Stimulated activated effector memory CD8-positive, alpha-beta T cell treated with anti-CD3 and anti-CD28 coated beads, Interleukin-12 subunit alpha, Interleukin-12 subunit beta, amount 100 ng/mL, for 72 hours (primary cell): ENCODE measurements at regions not wholly inside any gene's neighbourhood (a gene's known extent, or its start where the extent isn't known, plus 50 kb on each side); places are given as distances from the start of the nearest gene placed in this dataset.

ENCODE experiments used
- ATAC-seq: fragments of 150-1000 bp; cut with Tn5 transposase; 2 replicates; pipeline ENCODE4 v1.10.0; 2021
- DNase-seq, 2 donors: peaks; one replicate each; pipeline ENCODE4 v3.0.0; 2021 to 2022; ENCODE audit warnings: low spot score in 2 of 2
- H3K27ac Mint-ChIP-seq: one replicate; pipeline ENCODE4 v1.8.0; 2022; ENCODE audit warnings: mild to moderate bottlenecking, mixed read lengths
- H3K36me3 Mint-ChIP-seq: one replicate; pipeline ENCODE4 v1.8.0; 2022; ENCODE audit warnings: mild to moderate bottlenecking, mixed read lengths
- H3K4me1 Mint-ChIP-seq: one replicate; pipeline ENCODE4 v1.8.0; 2022; ENCODE audit warnings: mixed read lengths
- H3K4me3 Mint-ChIP-seq: one replicate; pipeline ENCODE4 v1.8.0; 2022; ENCODE audit warnings: mild to moderate bottlenecking, mixed read lengths
- H3K9me3 Mint-ChIP-seq: one replicate; pipeline ENCODE4 v1.8.0; 2022; ENCODE audit warnings: mixed read lengths

- no peak for ATAC-seq
- Mint-ChIP-seq H3K27ac (no peak overlapping the region), H3K4me3 (no peak overlapping the region), H3K36me3 (no peaks in the 10 kb centered on the region), H3K4me1 (no peaks in the 10 kb centered on the region), H3K9me3 (peaks cover 14% of the 10 kb centered on the region)
- DNase-seq, result no peak
Observed at GRCh38 chr11:79940165-79940564, 499.3 kb upstream of the TENM4 start.

GRCh38 chr11:79939111-79939510 lies 498.3 kb upstream of the TENM4 start:
- ATAC-seq (no peak), DNase-seq (no peak)
- Mint-ChIP-seq H3K9me3 (peaks cover 13% of the 10 kb centered on the region), H3K27ac (no peak overlapping the region), H3K4me3 (no peak overlapping the region), H3K4me1 (no peaks in the 10 kb centered on the region), H3K36me3 (no peaks in the 10 kb centered on the region)

GRCh38 chr11:79937676-79938334 lies 497.0 kb upstream of the TENM4 start:
- Mint-ChIP-seq H3K4me1 (no peaks in the 10 kb centered on the region), H3K36me3 (no peaks in the 10 kb centered on the region), H3K4me3 (no peak overlapping the region), H3K9me3 (peaks cover 13% of the 10 kb centered on the region), H3K27ac (no peak overlapping the region)
- no peak for DNase-seq
- no peak for ATAC-seq

- Mint-ChIP-seq H3K4me3 (no peak overlapping the region), H3K27ac (no peak overlapping the region), H3K9me3 (peaks cover 3% of the 10 kb centered on the region), H3K36me3 (no peaks in the 10 kb centered on the region), H3K4me1 (no peaks in the 10 kb centered on the region)
- ATAC-seq (no peak), DNase-seq (no peak)
Observed at GRCh38 chr11:79932612-79933011, 491.8 kb upstream of the TENM4 start.

- Mint-ChIP-seq H3K27ac (no peak overlapping the region), H3K9me3 (peaks cover 6% of the 10 kb centered on the region), H3K4me1 (no peaks in the 10 kb centered on the region), H3K36me3 (no peaks in the 10 kb centered on the region), H3K4me3 (no peak overlapping the region)
- DNase-seq (no peak), ATAC-seq (no peak)
Observed at GRCh38 chr11:79931692-79932091, 490.9 kb upstream of the TENM4 start.

GRCh38 chr11:79926707-79927106 lies 485.9 kb upstream of the TENM4 start:
- Mint-ChIP-seq H3K4me1 (no peaks in the 10 kb centered on the region), H3K9me3 (peaks cover 13% of the 10 kb centered on the region), H3K27ac (no peak overlapping the region), H3K36me3 (no peaks in the 10 kb centered on the region), H3K4me3 (no peak overlapping the region)
- DNase-seq, result no peak
- no peak for ATAC-seq

GRCh38 chr11:79925570-79925969 lies 484.7 kb upstream of the TENM4 start:
- DNase-seq (no peak), ATAC-seq (no peak)
- no peak overlapping the region for H3K27ac Mint-ChIP-seq
- H3K4me1 Mint-ChIP-seq, result no peaks in the 10 kb centered on the region
- peaks cover 16% of the 10 kb centered on the region for H3K9me3 Mint-ChIP-seq
- no peaks in the 10 kb centered on the region for H3K36me3 Mint-ChIP-seq
- H3K4me3 Mint-ChIP-seq, result no peak overlapping the region

- H3K4me3 Mint-ChIP-seq, result no peak overlapping the region
- ATAC-seq, result no peak
- H3K9me3 Mint-ChIP-seq, result peaks cover 18% of the 10 kb centered on the region
- no peak for DNase-seq
- H3K36me3 Mint-ChIP-seq, result no peaks in the 10 kb centered on the region
- no peak overlapping the region for H3K27ac Mint-ChIP-seq
- H3K4me1 Mint-ChIP-seq, result no peaks in the 10 kb centered on the region
Observed at GRCh38 chr11:79922641-79923040, 481.8 kb upstream of the TENM4 start.

GRCh38 chr11:79920480-79920879 lies 479.6 kb upstream of the TENM4 start:
- Mint-ChIP-seq H3K27ac (no peak overlapping the region), H3K36me3 (no peaks in the 10 kb centered on the region), H3K4me1 (no peaks in the 10 kb centered on the region), H3K4me3 (no peak overlapping the region), H3K9me3 (peaks cover 17% of the 10 kb centered on the region)
- ATAC-seq (no peak), DNase-seq (no peak)

GRCh38 chr11:79919350-79919749 lies 478.5 kb upstream of the TENM4 start:
- Mint-ChIP-seq H3K27ac (no peak overlapping the region), H3K4me3 (no peak overlapping the region), H3K9me3 (peaks cover 22% of the 10 kb centered on the region), H3K4me1 (no peaks in the 10 kb centered on the region), H3K36me3 (no peaks in the 10 kb centered on the region)
- no peak for ATAC-seq
- no peak for DNase-seq

GRCh38 chr11:79918846-79919245 lies 478.0 kb upstream of the TENM4 start:
- Mint-ChIP-seq H3K27ac (no peak overlapping the region), H3K4me1 (no peaks in the 10 kb centered on the region), H3K36me3 (no peaks in the 10 kb centered on the region), H3K9me3 (peaks cover 19% of the 10 kb centered on the region), H3K4me3 (no peak overlapping the region)
- no peak for DNase-seq
- no peak for ATAC-seq

GRCh38 chr11:79906164-79906563 lies 465.3 kb upstream of the TENM4 start:
- no peak overlapping the region for H3K4me3 Mint-ChIP-seq
- ATAC-seq, result no peak
- DNase-seq, result no peak
- no peaks in the 10 kb centered on the region for H3K36me3 Mint-ChIP-seq
- H3K9me3 Mint-ChIP-seq, result peaks cover 9% of the 10 kb centered on the region
- no peak overlapping the region for H3K27ac Mint-ChIP-seq
- no peaks in the 10 kb centered on the region for H3K4me1 Mint-ChIP-seq

GRCh38 chr11:79902493-79902892 lies 461.7 kb upstream of the TENM4 start:
- H3K36me3 Mint-ChIP-seq, result no peaks in the 10 kb centered on the region
- H3K27ac Mint-ChIP-seq, result no peak overlapping the region
- no peaks in the 10 kb centered on the region for H3K4me1 Mint-ChIP-seq
- DNase-seq (no peak), ATAC-seq (no peak)
- H3K4me3 Mint-ChIP-seq, result no peak overlapping the region
- peaks cover 14% of the 10 kb centered on the region for H3K9me3 Mint-ChIP-seq

- Mint-ChIP-seq H3K36me3 (no peaks in the 10 kb centered on the region), H3K27ac (no peak overlapping the region), H3K4me1 (no peaks in the 10 kb centered on the region), H3K4me3 (no peak overlapping the region), H3K9me3 (peaks cover 14% of the 10 kb centered on the region)
- ATAC-seq, result no peak
- no peak for DNase-seq
Observed at GRCh38 chr11:79897896-79898295, 457.1 kb upstream of the TENM4 start.

GRCh38 chr11:79896258-79896657 lies 455.4 kb upstream of the TENM4 start:
- H3K4me1 Mint-ChIP-seq, result no peaks in the 10 kb centered on the region
- DNase-seq, result no peak
- no peaks in the 10 kb centered on the region for H3K36me3 Mint-ChIP-seq

GRCh38 chr11:79894111-79894510 lies 453.3 kb upstream of the TENM4 start:
- Mint-ChIP-seq H3K4me3 (no peak overlapping the region), H3K4me1 (no peaks in the 10 kb centered on the region)

More at GRCh38 chr11:79896258-79896657, 455.4 kb upstream of the TENM4 start:
- H3K9me3 Mint-ChIP-seq, result peaks cover 11% of the 10 kb centered on the region
- H3K27ac Mint-ChIP-seq, result no peak overlapping the region
- ATAC-seq, result no peak
- H3K4me3 Mint-ChIP-seq, result no peak overlapping the region

GRCh38 chr11:79890272-79890671 lies 449.4 kb upstream of the TENM4 start:
- H3K4me3 Mint-ChIP-seq, result no peak overlapping the region
- H3K4me1 Mint-ChIP-seq, result no peaks in the 10 kb centered on the region
- H3K27ac Mint-ChIP-seq, result no peak overlapping the region
- H3K9me3 Mint-ChIP-seq, result peaks cover 4% of the 10 kb centered on the region
- ATAC-seq (no peak), DNase-seq (no peak)
- H3K36me3 Mint-ChIP-seq, result no peaks in the 10 kb centered on the region

More at GRCh38 chr11:79894111-79894510, 453.3 kb upstream of the TENM4 start:
- no peak for DNase-seq
- Mint-ChIP-seq H3K27ac (no peak overlapping the region), H3K36me3 (no peaks in the 10 kb centered on the region), H3K9me3 (peaks cover 6% of the 10 kb centered on the region)
- no peak for ATAC-seq
